Heart left ventricle (tissue), 16 donors: ENCODE measurements at regions not wholly inside any gene's neighbourhood (a gene's known extent, or its start where the extent isn't known, plus 50 kb on each side); places are given as distances from the start of the nearest gene placed in this dataset.

Experiments used
- ATAC-seq, 4 donors: fragments of 200-7000 bp; cut with Tn5 transposase; one replicate each; pipeline ENCODE4 v1.9.1; 2020 to 2022; ENCODE audit warnings: moderate library complexity in 4 of 4, mild to moderate bottlenecking in 3 of 4, moderate number of reproducible peaks in 1 of 4
- DNase-seq, 5 donors: peaks; one replicate each; pipeline ENCODE4 v3.0.0-alpha.2; 2020
- H3K27ac ChIP-seq, 12 donors: fragments of 200-600 bp; sonication (generic) in 4 of 12; one replicate each; pipeline versions ENCODE4 v1.5.0 to v1.8.0; 2016 to 2022; ENCODE audit warnings: mild to moderate bottlenecking in 2 of 12
- H3K27me3 ChIP-seq, 9 donors: fragments of 200-600 bp; sonication (generic) in 2 of 9; one replicate each; pipeline versions ENCODE4 v1.5.1 to v1.8.0; 2016 to 2022; ENCODE audit warnings: mild to moderate bottlenecking in 3 of 9
- H3K36me3 ChIP-seq, 9 donors: fragments of 200-600 bp; sonication (generic) in 2 of 9; one replicate each; pipeline versions ENCODE4 v1.5.0 to v1.8.0; 2018 to 2022; ENCODE audit warnings: mild to moderate bottlenecking in 2 of 9
- H3K4me1 ChIP-seq, 12 donors: fragments of 200-600 bp; sonication (generic) in 4 of 12; one replicate each; pipeline versions ENCODE4 v1.5.0 to v1.8.0; 2016 to 2022; ENCODE audit warnings: mild to moderate bottlenecking in 3 of 12
- H3K4me3 ChIP-seq, 12 donors: fragments of 200-600 bp; sonication (generic) in 4 of 12; one replicate each; pipeline versions ENCODE4 v1.5.0 to v1.8.0; 2017 to 2022; ENCODE audit warnings: mild to moderate bottlenecking in 9 of 12, moderate library complexity in 4 of 12
- H3K9me3 ChIP-seq, 12 donors: fragments of 200-600 bp; sonication (generic) in 4 of 12; one replicate each; pipeline versions ENCODE4 v1.5.0 to v1.8.0; 2016 to 2022; ENCODE audit warnings: mild to moderate bottlenecking in 1 of 12
- POLR2A ChIP-seq, 2 donors: fragments of 450-650 bp; IDR thresholded peaks; one replicate each; pipeline ENCODE4 v1.6.1; 2017; ENCODE audit warnings: antibody characterized with exemption in 2 of 2, mild to moderate bottlenecking in 2 of 2, moderate library complexity in 2 of 2
- whole genome bisulfite sequencing, 4 donors: extraction: QIAGEN DNeasy Blood & Tissue Kit in 2 of 4; methylation state at CpG; one replicate each; pipeline versions ENCODE4 v1.1.5 to v1.1.7; 2013 to 2018; 5-methylcytosine and 5-hydroxymethylcytosine counted together
- intact Hi-C, 10 donors: fragments of 100-400 bp; cut with DNase I; formaldehyde crosslinking; loops; one replicate each; pipeline versions ENCODE4 v1.11.1 to v1.14.2; 2022
- TF ChIP-seq, protein P1 (sequence below), 12 donors: fragments of 200-600 bp; sonication (generic) in 4 of 12; IDR thresholded peaks; one replicate each; pipeline versions ENCODE4 v1.5.0 to v1.8.0; 2018 to 2022; ENCODE audit warnings: antibody characterized with exemption in 12 of 12, mild to moderate bottlenecking in 5 of 12
- donor health status: ischemic (EF 13 %, LVEDD 7.1; RV severe dilation, severe dysfunction).
- donor health status: healthy with polysubstance abuse.
- donor health status: DM: no; HTN: yes; CAD: no.
- donor health status: DM: no; HTN: no; CAD: no.
- donor health status: ischemic (EF 25% LVEDD 6.9; RV normal size, moderate dysfunction).
- donor health status: ischemic (EF 25% LVEDD 5.7; RV mildly dilated, moderate dysfunction).
- donor health status: healthy.
- donor health status: DM: yes; HTN: yes; CAD: no.
- donor health status: ischemic (EF 35%, LVEDD 5.7; RV mildly dilated, moderate dysfunction).
- donor health status: nonischemic (EF 11% LVEDD 7.7; RV severe dilation, severe dysfunction).
- donor health status: DM: yes; HTN: yes; CAD: no.
- donor health status: PGD.
- donor health status: ischemic (EF 29% LVEDD 5.4; RV normal size, mild dysfunction).
- donor health status: nonischemic (EF 23%, LVEDD 6.1; RV moderate dilation, normal function).

GRCh38 chr15:26007151-26007550 is 144.0 kb upstream of the ATP10A start:
- Histone ChIP-seq H3K4me3 (no peak overlapping the region), H3K9me3 (peaks cover 0 to 12% (median 0%) of the 10 kb centered on the region in 12 donors), H3K27me3 (peaks cover 0 to 7% (median 0%) of the 10 kb centered on the region in 9 donors), H3K4me1 (no peaks in the 10 kb centered on the region), H3K27ac (no peak overlapping the region), H3K36me3 (no peaks in the 10 kb centered on the region)
- 73 to 78% (median 75%) methylated on average over 6 of the region's 6 CpGs for WGBS, 4 donors
- ATAC-seq, result no peak
- no peak for DNase-seq
- intact Hi-C loops, result loop anchor here in 1 of 10 donors (10.0 kb wide), 1 partner anchor 48 kb away; no protein-coding TSS in a partner anchor
- TF ChIP-seq, protein P1, sequence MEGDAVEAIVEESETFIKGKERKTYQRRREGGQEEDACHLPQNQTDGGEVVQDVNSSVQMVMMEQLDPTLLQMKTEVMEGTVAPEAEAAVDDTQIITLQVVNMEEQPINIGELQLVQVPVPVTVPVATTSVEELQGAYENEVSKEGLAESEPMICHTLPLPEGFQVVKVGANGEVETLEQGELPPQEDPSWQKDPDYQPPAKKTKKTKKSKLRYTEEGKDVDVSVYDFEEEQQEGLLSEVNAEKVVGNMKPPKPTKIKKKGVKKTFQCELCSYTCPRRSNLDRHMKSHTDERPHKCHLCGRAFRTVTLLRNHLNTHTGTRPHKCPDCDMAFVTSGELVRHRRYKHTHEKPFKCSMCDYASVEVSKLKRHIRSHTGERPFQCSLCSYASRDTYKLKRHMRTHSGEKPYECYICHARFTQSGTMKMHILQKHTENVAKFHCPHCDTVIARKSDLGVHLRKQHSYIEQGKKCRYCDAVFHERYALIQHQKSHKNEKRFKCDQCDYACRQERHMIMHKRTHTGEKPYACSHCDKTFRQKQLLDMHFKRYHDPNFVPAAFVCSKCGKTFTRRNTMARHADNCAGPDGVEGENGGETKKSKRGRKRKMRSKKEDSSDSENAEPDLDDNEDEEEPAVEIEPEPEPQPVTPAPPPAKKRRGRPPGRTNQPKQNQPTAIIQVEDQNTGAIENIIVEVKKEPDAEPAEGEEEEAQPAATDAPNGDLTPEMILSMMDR (IDR thresholded peaks at IDR 0.05), result no peak
- no peak for TF ChIP-seq POLR2A (IDR thresholded peaks at IDR 0.05)

GRCh38 chr15:26001201-26001600 is 138.1 kb upstream of the ATP10A start:
- H3K36me3 ChIP-seq, result no peaks in the 10 kb centered on the region
- H3K4me1 ChIP-seq, result no peaks in the 10 kb centered on the region
- H3K27me3 ChIP-seq, result no peaks in the 10 kb centered on the region
- DNase-seq (no peak), ATAC-seq (no peak)
- intact Hi-C loops, result loop anchor here in 1 of 10 donors (10.0 kb wide), 1 partner anchor 54 kb away; no protein-coding TSS in a partner anchor
- H3K9me3 ChIP-seq, result no peaks in the 10 kb centered on the region
- TF ChIP-seq, protein P1 (IDR thresholded peaks at IDR 0.05), result no peak
- no peak for TF ChIP-seq POLR2A (IDR thresholded peaks at IDR 0.05)
- no peak overlapping the region for H3K4me3 ChIP-seq
- no peak overlapping the region for H3K27ac ChIP-seq
- 86 to 93% (median 90%) methylated on average over 9 of the region's 9 CpGs for WGBS, 4 donors

- Histone ChIP-seq H3K27ac (no peak overlapping the region), H3K9me3 (no peaks in the 10 kb centered on the region), H3K27me3 (no peaks in the 10 kb centered on the region), H3K4me1 (no peaks in the 10 kb centered on the region), H3K4me3 (no peak overlapping the region), H3K36me3 (no peaks in the 10 kb centered on the region)
- TF ChIP-seq, protein P1 (IDR thresholded peaks at IDR 0.05), result no peak
- TF ChIP-seq POLR2A (IDR thresholded peaks at IDR 0.05), result no peak
- 58 to 80% (median 64%) methylated on average over 1 of the region's 1 CpG for WGBS, 4 donors
- intact Hi-C loops, result no loop called here
- no peak for DNase-seq
- no peak for ATAC-seq
Measured at GRCh38 chr15:25993506-25993905, 130.4 kb upstream of the ATP10A start.

DNA sequence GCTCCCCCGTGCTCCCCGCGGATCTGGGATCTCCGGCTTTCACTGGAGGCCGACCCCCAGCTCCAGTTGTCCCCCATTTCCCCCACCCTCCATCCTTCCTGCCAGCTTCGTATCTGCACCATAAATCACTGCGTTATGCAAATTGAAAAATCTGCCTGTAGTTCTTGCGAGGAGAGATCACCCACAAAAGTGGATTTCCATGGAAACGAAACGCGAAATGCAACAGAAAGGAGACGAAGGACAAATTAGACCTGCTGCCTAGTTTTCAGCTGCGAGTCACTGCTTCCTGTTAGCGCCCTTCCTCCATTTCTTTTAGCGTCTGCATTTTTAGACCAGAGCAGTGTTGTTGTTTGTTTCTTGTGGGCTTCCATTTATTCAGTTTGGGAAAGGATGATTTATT is 127.1 kb upstream of the ATP10A start:
- H3K9me3 ChIP-seq, result no peaks in the 10 kb centered on the region
- H3K27me3 ChIP-seq, result no peaks in the 10 kb centered on the region
- intact Hi-C loops, result no loop called here
- no peaks in the 10 kb centered on the region for H3K4me1 ChIP-seq
- WGBS, 4 donors, result 86 to 91% (median 87%) methylated on average over 15 of the region's 15 CpGs
- TF ChIP-seq POLR2A (IDR thresholded peaks at IDR 0.05), result no peak
- TF ChIP-seq, protein P1 (IDR thresholded peaks at IDR 0.05), result no peak
- no peak overlapping the region for H3K27ac ChIP-seq
- H3K4me3 ChIP-seq, result no peak overlapping the region
- H3K36me3 ChIP-seq, result no peaks in the 10 kb centered on the region
- DNase-seq, result no peak
- no peak for ATAC-seq
